ENCODE measurements at regions not wholly inside any gene's neighbourhood (a gene's known extent, or its start where the extent isn't known, plus 50 kb on each side); places are given as distances from the start of the nearest gene placed in this dataset.

- DNase-seq: no peak
Measured at GRCh38 chr16:85364323-85365040, 248.6 kb upstream of the GSE1 start.

- no peak for DNase-seq
Measured at GRCh38 chr16:85365120-85365519, 248.0 kb upstream of the GSE1 start.

GRCh38 chr16:85366031-85366763 is 246.9 kb upstream of the GSE1 start:
- no peak for DNase-seq

- DNase-seq: no peak
Measured at GRCh38 chr16:85367485-85367884, 245.6 kb upstream of the GSE1 start.

GRCh38 chr16:85369060-85369459 is 244.1 kb upstream of the GSE1 start:
- DNase-seq: no peak

GRCh38 chr16:85369741-85370528 is 243.2 kb upstream of the GSE1 start:
- peak; percentile 28 for DNase-seq

- no peak for DNase-seq
Measured at GRCh38 chr16:85370543-85370880, 242.6 kb upstream of the GSE1 start.

GRCh38 chr16:85370881-85371651 is 242.1 kb upstream of the GSE1 start:
- DNase-seq: no peak

GRCh38 chr16:85371948-85372347 is 241.2 kb upstream of the GSE1 start:
- DNase-seq: no peak

GRCh38 chr16:85372627-85373372 is 240.3 kb upstream of the GSE1 start:
- DNase-seq: no peak

GRCh38 chr16:85373741-85374570 is 239.2 kb upstream of the GSE1 start:
- DNase-seq: no peak

- DNase-seq: no peak
Measured at GRCh38 chr16:85374571-85374872, 238.6 kb upstream of the GSE1 start.

- no peak for DNase-seq
Measured at GRCh38 chr16:85375282-85375681, 237.8 kb upstream of the GSE1 start.

- DNase-seq: no peak
Measured at GRCh38 chr16:85376292-85377095, 236.6 kb upstream of the GSE1 start.

GRCh38 chr16:85377388-85378144 is 235.6 kb upstream of the GSE1 start:
- no peak for DNase-seq

GRCh38 chr16:85378145-85379040 is 234.7 kb upstream of the GSE1 start:
- no peak for DNase-seq

- DNase-seq: no peak
Measured at GRCh38 chr16:85379041-85380001, 233.8 kb upstream of the GSE1 start.

GRCh38 chr16:85380002-85380395 is 233.1 kb upstream of the GSE1 start:
- DNase-seq: no peak

Measured in CD4-positive, alpha-beta T cell treated with Interleukin-10 for 1 hour (primary cell).